GM19324 (cell line): ENCODE measurements at regions not wholly inside any gene's neighbourhood (a gene's known extent, or its start where the extent isn't known, plus 50 kb on each side); places are given as distances from the start of the nearest gene placed in this dataset.

Source experiments
- ATAC-seq: cut with Tn5 transposase; IDR thresholded peaks from one replicate; pipeline ENCODE4 v1.9.1; 2021; ENCODE audit warnings: mild to moderate bottlenecking, moderate library complexity; ENCODE audit not compliant: unreplicated experiment, low FRiP score

GRCh38 chr3:5727743-5728484 lies 540.4 kb downstream of the EDEM1 start:
- no peak for ATAC-seq

GRCh38 chr3:5729852-5730251 lies 542.3 kb downstream of the EDEM1 start:
- no peak for ATAC-seq

GRCh38 chr3:5731100-5731499 lies 543.6 kb downstream of the EDEM1 start:
- no peak for ATAC-seq

- no peak for ATAC-seq
These were observed 544.6 kb downstream of the EDEM1 start for GRCh38 chr3:5732081-5732480.

- ATAC-seq, result no peak
These were observed 546.5 kb downstream of the EDEM1 start for GRCh38 chr3:5733995-5734394.

- ATAC-seq, result no peak
These were observed 548.4 kb downstream of the EDEM1 start for GRCh38 chr3:5735896-5736295.

GRCh38 chr3:5739299-5739935 lies 551.9 kb downstream of the EDEM1 start:
- ATAC-seq, result no peak

- ATAC-seq, result no peak
These were observed 552.4 kb downstream of the EDEM1 start for GRCh38 chr3:5739949-5740348.

- no peak for ATAC-seq
These were observed 553.5 kb downstream of the EDEM1 start for GRCh38 chr3:5741017-5741416.

- no peak for ATAC-seq
These were observed 562.6 kb downstream of the EDEM1 start for GRCh38 chr3:5750091-5750490.

- ATAC-seq, result no peak
These were observed 563.5 kb downstream of the EDEM1 start for GRCh38 chr3:5750874-5751640.

GRCh38 chr3:5754602-5755001 lies 567.1 kb downstream of the EDEM1 start:
- ATAC-seq, result peak; percentile 90

- ATAC-seq, result no peak
These were observed 568.9 kb downstream of the EDEM1 start for GRCh38 chr3:5756443-5756842.

- ATAC-seq, result no peak
These were observed 569.8 kb downstream of the EDEM1 start for GRCh38 chr3:5757213-5757804.

- ATAC-seq, result no peak
These were observed 571.2 kb downstream of the EDEM1 start for GRCh38 chr3:5758699-5759098.

GRCh38 chr3:5762506-5762905 lies 575.0 kb downstream of the EDEM1 start:
- ATAC-seq, result no peak

GRCh38 chr3:5766848-5767247 lies 579.3 kb downstream of the EDEM1 start:
- ATAC-seq, result no peak

- no peak for ATAC-seq
These were observed 579.8 kb downstream of the EDEM1 start for GRCh38 chr3:5767304-5767703.

- ATAC-seq, result no peak
These were observed 580.9 kb downstream of the EDEM1 start for GRCh38 chr3:5768281-5768945.

GRCh38 chr3:5769825-5770224 lies 582.3 kb downstream of the EDEM1 start:
- no peak for ATAC-seq

GRCh38 chr3:5774337-5774736 lies 586.8 kb downstream of the EDEM1 start:
- no peak for ATAC-seq
